ENCODE measurements at regions not wholly inside any gene's neighbourhood (a gene's known extent, or its start where the extent isn't known, plus 50 kb on each side); places are given as distances from the start of the nearest gene placed in this dataset.

GRCh38 chr14:73774671-73775070, 60.5 kb upstream of the PNMA1 start:
- no peaks in the 10 kb centered on the region for H4K20me1 ChIP-seq (ENCODE audit: low read depth, low read length)
- H3K9me3 ChIP-seq (ENCODE audit: insufficient read depth, low read length) = no peaks in the 10 kb centered on the region
- no peaks in the 10 kb centered on the region for H3K27me3 ChIP-seq (ENCODE audit: low read length)
- H2AFZ ChIP-seq (ENCODE audit: low read depth, low read length, severe bottlenecking) = no peak overlapping the region
- no peaks in the 10 kb centered on the region for H3K36me3 ChIP-seq (ENCODE audit: low read length)
- no peak for TF ChIP-seq EZH2phosphoT487 (conservative IDR thresholded peaks at IDR 0.05; ENCODE audit: low read length)
- TF ChIP-seq CTCF (IDR thresholded peaks at IDR 0.05; ENCODE audit: insufficient read depth, low read length, poor library complexity, severe bottlenecking) = no peak
- peak overlapping the region; percentile 18; the same call in 1 of the 2 replicates for H3K9ac ChIP-seq (ENCODE audit: low read length)
- no peak overlapping the region for H3K4me3 ChIP-seq (ENCODE audit: insufficient read depth, low read length, poor library complexity, severe bottlenecking)
- H3K79me2 ChIP-seq (ENCODE audit: insufficient read depth, low read length) = peaks cover 38% of the 10 kb centered on the region
- peak overlapping the region; percentile 58 for H3K27ac ChIP-seq (ENCODE audit: low read depth, low read length)
- H3K9me2 ChIP-seq (replicated peaks; ENCODE audit: insufficient read depth, low read length) = no peaks in the 10 kb centered on the region
- H3K4me2 ChIP-seq (ENCODE audit: low read depth, low read length, poor library complexity, severe bottlenecking) = peak overlapping the region; percentile 21
- peaks cover 28% of the 10 kb centered on the region for H3F3A ChIP-seq (ENCODE audit: insufficient read depth)

- no peak overlapping the region for H2AFZ ChIP-seq (ENCODE audit: low read depth, low read length, severe bottlenecking)
- no peaks in the 10 kb centered on the region for H4K20me1 ChIP-seq (ENCODE audit: low read depth, low read length)
- H3K9me2 ChIP-seq (replicated peaks; ENCODE audit: insufficient read depth, low read length) = no peaks in the 10 kb centered on the region
- H3K4me3 ChIP-seq (ENCODE audit: insufficient read depth, low read length, poor library complexity, severe bottlenecking) = no peak overlapping the region
- no peaks in the 10 kb centered on the region for H3K27me3 ChIP-seq (ENCODE audit: low read length)
- peak overlapping the region; percentile 18; the same call in 1 of the 2 replicates for H3K9ac ChIP-seq (ENCODE audit: low read length)
- H3F3A ChIP-seq (ENCODE audit: insufficient read depth) = peaks cover 28% of the 10 kb centered on the region
- H3K79me2 ChIP-seq (ENCODE audit: insufficient read depth, low read length) = peaks cover 40% of the 10 kb centered on the region
- no peaks in the 10 kb centered on the region for H3K36me3 ChIP-seq (ENCODE audit: low read length)
- peak overlapping the region; percentile 58 for H3K27ac ChIP-seq (ENCODE audit: low read depth, low read length)
- TF ChIP-seq EZH2phosphoT487 (conservative IDR thresholded peaks at IDR 0.05; ENCODE audit: low read length) (no peak), CTCF (IDR thresholded peaks at IDR 0.05; ENCODE audit: insufficient read depth, low read length, poor library complexity, severe bottlenecking) (no peak)
- no peaks in the 10 kb centered on the region for H3K9me3 ChIP-seq (ENCODE audit: insufficient read depth, low read length)
- peak overlapping the region; percentile 21 for H3K4me2 ChIP-seq (ENCODE audit: low read depth, low read length, poor library complexity, severe bottlenecking)
Observed at GRCh38 chr14:73774241-73774570, 60.0 kb upstream of the PNMA1 start.

GRCh38 chr14:73773441-73774240, 59.5 kb upstream of the PNMA1 start:
- peak overlapping the region; percentile 21 for H3K4me2 ChIP-seq (ENCODE audit: low read depth, low read length, poor library complexity, severe bottlenecking)
- no peaks in the 10 kb centered on the region for H3K27me3 ChIP-seq (ENCODE audit: low read length)
- peaks cover 28% of the 10 kb centered on the region for H3F3A ChIP-seq (ENCODE audit: insufficient read depth)
- H3K9me2 ChIP-seq (replicated peaks; ENCODE audit: insufficient read depth, low read length) = no peaks in the 10 kb centered on the region
- no peak overlapping the region for H3K4me3 ChIP-seq (ENCODE audit: insufficient read depth, low read length, poor library complexity, severe bottlenecking)
- no peak overlapping the region for H2AFZ ChIP-seq (ENCODE audit: low read depth, low read length, severe bottlenecking)
- H3K9ac ChIP-seq (ENCODE audit: low read length) = peak overlapping the region; percentile 18; the same call in 1 of the 2 replicates
- peaks cover 46% of the 10 kb centered on the region for H3K79me2 ChIP-seq (ENCODE audit: insufficient read depth, low read length)
- no peaks in the 10 kb centered on the region for H4K20me1 ChIP-seq (ENCODE audit: low read depth, low read length)
- H3K27ac ChIP-seq (ENCODE audit: low read depth, low read length) = peak overlapping the region; percentile 99
- TF ChIP-seq EZH2phosphoT487 (conservative IDR thresholded peaks at IDR 0.05; ENCODE audit: low read length) = no peak
- TF ChIP-seq CTCF (IDR thresholded peaks at IDR 0.05; ENCODE audit: insufficient read depth, low read length, poor library complexity, severe bottlenecking) = no peak
- no peaks in the 10 kb centered on the region for H3K9me3 ChIP-seq (ENCODE audit: insufficient read depth, low read length)
- H3K36me3 ChIP-seq (ENCODE audit: low read length) = no peaks in the 10 kb centered on the region

Measured in SU-DHL-6 (cell line).